Neural cell (in vitro differentiated cells): ENCODE measurements at regions not wholly inside any gene's neighbourhood (a gene's known extent, or its start where the extent isn't known, plus 50 kb on each side); places are given as distances from the start of the nearest gene placed in this dataset.

ENCODE experiments used
- MXI1 ChIP-seq: fragments of 450-650 bp; conservative IDR thresholded peaks from 2 replicates; pipeline ENCODE4 v1.6.1; 2014; ENCODE audit warnings: antibody characterized with exemption, mild to moderate bottlenecking; ENCODE audit not compliant: poor library complexity, severe bottlenecking
- POLR2AphosphoS5 ChIP-seq: IDR thresholded peaks from 2 replicates; pipeline ENCODE4 v1.6.1; 2012
- RAD21 ChIP-seq: fragments of 450-650 bp; conservative IDR thresholded peaks from 2 replicates; pipeline ENCODE4 v1.6.1; 2014; ENCODE audit warnings: antibody characterized with exemption, mild to moderate bottlenecking, moderate library complexity
- TF ChIP-seq, protein P1 (sequence below): fragments of 450-650 bp; IDR thresholded peaks from 2 replicates; pipeline ENCODE4 v1.5.1; 2014; ENCODE audit warnings: antibody characterized with exemption, mild to moderate bottlenecking, moderate library complexity; ENCODE audit not compliant: poor library complexity, severe bottlenecking

DNA sequence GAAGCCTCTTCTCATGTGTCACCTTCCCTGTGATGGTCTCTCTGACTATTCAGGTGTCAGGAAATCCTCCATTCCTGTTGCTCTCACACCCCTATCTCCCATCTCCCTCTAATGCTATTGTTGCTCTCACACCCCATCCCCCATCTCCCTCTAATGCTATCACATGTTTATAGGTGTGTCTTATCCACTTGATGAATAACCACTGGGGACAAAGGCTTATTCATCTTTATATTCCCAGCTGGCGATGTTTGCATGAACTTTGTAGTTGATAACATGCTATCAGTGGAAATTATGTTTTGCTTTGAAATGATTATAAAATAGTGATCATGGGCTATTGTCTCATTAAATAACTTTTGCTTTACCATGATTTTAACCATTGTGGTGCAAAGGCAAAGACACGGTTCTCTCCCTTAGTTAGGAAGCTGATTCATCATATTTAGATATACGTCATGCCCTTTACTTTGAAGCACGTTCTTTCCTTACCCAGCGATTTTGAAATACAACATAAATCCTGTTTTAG is 220.5 kb downstream of the PMAIP1 start:
- TF ChIP-seq, protein P1, sequence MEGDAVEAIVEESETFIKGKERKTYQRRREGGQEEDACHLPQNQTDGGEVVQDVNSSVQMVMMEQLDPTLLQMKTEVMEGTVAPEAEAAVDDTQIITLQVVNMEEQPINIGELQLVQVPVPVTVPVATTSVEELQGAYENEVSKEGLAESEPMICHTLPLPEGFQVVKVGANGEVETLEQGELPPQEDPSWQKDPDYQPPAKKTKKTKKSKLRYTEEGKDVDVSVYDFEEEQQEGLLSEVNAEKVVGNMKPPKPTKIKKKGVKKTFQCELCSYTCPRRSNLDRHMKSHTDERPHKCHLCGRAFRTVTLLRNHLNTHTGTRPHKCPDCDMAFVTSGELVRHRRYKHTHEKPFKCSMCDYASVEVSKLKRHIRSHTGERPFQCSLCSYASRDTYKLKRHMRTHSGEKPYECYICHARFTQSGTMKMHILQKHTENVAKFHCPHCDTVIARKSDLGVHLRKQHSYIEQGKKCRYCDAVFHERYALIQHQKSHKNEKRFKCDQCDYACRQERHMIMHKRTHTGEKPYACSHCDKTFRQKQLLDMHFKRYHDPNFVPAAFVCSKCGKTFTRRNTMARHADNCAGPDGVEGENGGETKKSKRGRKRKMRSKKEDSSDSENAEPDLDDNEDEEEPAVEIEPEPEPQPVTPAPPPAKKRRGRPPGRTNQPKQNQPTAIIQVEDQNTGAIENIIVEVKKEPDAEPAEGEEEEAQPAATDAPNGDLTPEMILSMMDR, result no peak
- TF ChIP-seq MXI1 (no peak), POLR2AphosphoS5 (no peak), RAD21 (no peak)
